Retinal pigment epithelial cell (primary cell): ENCODE measurements at regions not wholly inside any gene's neighbourhood (a gene's known extent, or its start where the extent isn't known, plus 50 kb on each side); places are given as distances from the start of the nearest gene placed in this dataset.

Experiments
- DNase-seq: peaks from one replicate; pipeline ENCODE4 v3.0.0-alpha.2; 2010; ENCODE audit warnings: low read depth
- H3K4me3 ChIP-seq: 2 replicates; pipeline ENCODE4 v1.5.1; 2011; ENCODE audit warnings: mild to moderate bottlenecking, low read length, control low read depth, moderate library complexity
- CTCF ChIP-seq: conservative IDR thresholded peaks from 2 replicates; pipeline ENCODE4 v1.5.1; 2011; ENCODE audit warnings: low read depth, low read length, control low read depth, inconsistent platforms

- no peak for TF ChIP-seq CTCF
- no peak overlapping the region for H3K4me3 ChIP-seq
Measured at GRCh38 chr2:176844461-176844860, 368.1 kb upstream of the HNRNPA3 start.

GRCh38 chr2:176845718-176846117, 366.9 kb upstream of the HNRNPA3 start:
- H3K4me3 ChIP-seq = no peak overlapping the region
- no peak for TF ChIP-seq CTCF
- no peak for DNase-seq

More at GRCh38 chr2:176844461-176844860, 368.1 kb upstream of the HNRNPA3 start:
- no peak for DNase-seq

- no peak overlapping the region for H3K4me3 ChIP-seq
- TF ChIP-seq CTCF = no peak
- DNase-seq = no peak
Measured at GRCh38 chr2:176847575-176847974, 365.0 kb upstream of the HNRNPA3 start.

GRCh38 chr2:176848844-176849243, 363.8 kb upstream of the HNRNPA3 start:
- DNase-seq = no peak
- TF ChIP-seq CTCF = no peak
- no peak overlapping the region for H3K4me3 ChIP-seq

- DNase-seq = no peak
- no peak for TF ChIP-seq CTCF
- no peak overlapping the region for H3K4me3 ChIP-seq
Measured at GRCh38 chr2:176851200-176851888, 361.2 kb upstream of the HNRNPA3 start.

- DNase-seq = no peak
- no peak for TF ChIP-seq CTCF
- H3K4me3 ChIP-seq = no peak overlapping the region
Measured at GRCh38 chr2:176851889-176852483, 360.6 kb upstream of the HNRNPA3 start.

- DNase-seq = no peak
- no peak overlapping the region for H3K4me3 ChIP-seq
- TF ChIP-seq CTCF = no peak
Measured at GRCh38 chr2:176852667-176853066, 359.9 kb upstream of the HNRNPA3 start.
